RWPE2 (cell line): ENCODE measurements at regions not wholly inside any gene's neighbourhood (a gene's known extent, or its start where the extent isn't known, plus 50 kb on each side); places are given as distances from the start of the nearest gene placed in this dataset.
"Not testable (repeated sequence)": the region's sequence is repeated elsewhere in the genome, so short reads cannot be mapped to it uniquely, and the experiment has no call there.

ENCODE experiments used
- ATAC-seq: fragments of 200-7000 bp; cut with Tn5 transposase; 3 replicates; pipeline ENCODE4 v1.9.1; 2021; ENCODE audit warnings: low read depth
- DNase-seq: peaks from one replicate; pipeline ENCODE4 v3.0.0-alpha.2; 2020; ENCODE audit warnings: low spot score
- H3K27ac ChIP-seq: fragments of 450-650 bp; 2 replicates; pipeline ENCODE4 v1.5.1; 2017; ENCODE audit warnings: mild to moderate bottlenecking; ENCODE audit not compliant: poor library complexity, severe bottlenecking
- H3K27me3 ChIP-seq: fragments of 250-450 bp; sonication (Bioruptor Pico); 2 replicates; pipeline ENCODE4 v1.5.1; 2021; ENCODE audit warnings: mild to moderate bottlenecking, moderate library complexity; ENCODE audit not compliant: insufficient read depth, poor library complexity, severe bottlenecking
- H3K36me3 ChIP-seq: fragments of 250-450 bp; sonication (Bioruptor Pico); 2 replicates; pipeline ENCODE4 v1.5.1; 2020; ENCODE audit warnings: low read depth, mild to moderate bottlenecking, moderate library complexity
- H3K4me1 ChIP-seq: fragments of 250-450 bp; sonication (Bioruptor Pico); 2 replicates; pipeline ENCODE4 v1.5.1; 2021; ENCODE audit warnings: mild to moderate bottlenecking, moderate library complexity; ENCODE audit not compliant: insufficient read depth, poor library complexity, severe bottlenecking
- H3K4me3 ChIP-seq: fragments of 250-450 bp; sonication (Bioruptor Pico); 2 replicates; pipeline ENCODE4 v1.5.1; 2021; ENCODE audit warnings: mild to moderate bottlenecking, moderate library complexity; ENCODE audit not compliant: severe bottlenecking
- H3K9me3 ChIP-seq: fragments of 250-450 bp; sonication (Bioruptor Pico); 2 replicates; pipeline ENCODE4 v1.5.1; 2021; ENCODE audit warnings: mild to moderate bottlenecking, moderate library complexity; ENCODE audit not compliant: severe bottlenecking
- CTCF ChIP-seq: fragments of 450-650 bp; IDR thresholded peaks from one replicate; pipeline ENCODE4 v1.5.1; 2017; ENCODE audit warnings: mild to moderate bottlenecking, moderate library complexity; ENCODE audit not compliant: poor library complexity, severe bottlenecking

- DNase-seq: no peak
- peaks cover 4% of the 10 kb centered on the region for H3K27me3 ChIP-seq
- no peaks in the 10 kb centered on the region for H3K4me1 ChIP-seq
- no peak overlapping the region for H3K4me3 ChIP-seq
- TF ChIP-seq CTCF: no peak
- no peaks in the 10 kb centered on the region for H3K9me3 ChIP-seq
- no peak for ATAC-seq
- H3K36me3 ChIP-seq: no peaks in the 10 kb centered on the region
- no peak overlapping the region for H3K27ac ChIP-seq
Observed at GRCh38 chr4:77450006-77450405, 155.6 kb upstream of the CXCL13 start.

DNA sequence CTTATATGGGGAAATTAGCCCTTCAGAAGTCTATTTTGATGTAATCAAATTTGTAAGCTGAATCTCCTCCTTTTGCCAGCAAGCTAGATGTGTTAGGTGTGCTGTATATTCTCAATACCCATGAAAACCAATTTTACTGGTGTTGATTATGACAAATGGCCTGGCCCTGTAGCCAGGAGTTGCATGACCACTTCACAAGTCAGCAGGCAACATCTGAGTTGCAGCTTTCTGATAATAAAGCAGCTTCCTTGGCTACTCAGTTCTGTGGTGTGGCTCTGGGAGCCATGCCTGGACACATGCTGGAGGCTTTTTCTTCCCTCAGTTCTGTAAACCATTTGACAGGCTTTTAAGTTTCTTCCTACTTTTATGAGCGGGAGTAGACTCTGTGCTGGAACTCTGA, 154.1 kb upstream of the CXCL13 start:
- no peak for TF ChIP-seq CTCF
- Histone ChIP-seq H3K27me3 (peaks cover 4% of the 10 kb centered on the region), H3K36me3 (no peaks in the 10 kb centered on the region), H3K9me3 (no peaks in the 10 kb centered on the region), H3K27ac (no peak overlapping the region), H3K4me3 (no peak overlapping the region), H3K4me1 (no peaks in the 10 kb centered on the region)
- ATAC-seq (no peak), DNase-seq (no peak)

DNA sequence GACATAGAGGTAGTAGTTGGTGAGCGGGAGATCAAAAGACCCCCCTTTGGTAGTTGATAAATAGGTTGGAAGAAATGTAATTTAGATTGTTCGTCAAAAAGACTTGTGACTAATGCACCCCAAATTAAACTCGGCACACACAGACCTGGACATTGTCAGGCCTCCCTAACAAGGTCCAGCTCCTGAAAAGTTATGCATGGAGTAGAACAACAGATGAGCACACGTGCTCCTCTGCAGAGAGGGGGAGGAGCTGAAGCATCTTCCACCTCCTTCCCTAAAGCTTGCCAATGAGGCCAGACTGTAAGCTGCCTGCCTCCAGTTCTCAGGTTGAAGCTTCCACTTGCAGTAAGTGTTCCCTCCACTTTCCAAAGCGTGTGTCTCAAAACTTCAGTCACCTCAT, 153.5 kb upstream of the CXCL13 start:
- not testable (repeated sequence) for H3K27ac ChIP-seq, DNase-seq, H3K27me3 ChIP-seq, H3K4me3 ChIP-seq, ATAC-seq, H3K36me3 ChIP-seq, H3K9me3 ChIP-seq, H3K4me1 ChIP-seq

DNA sequence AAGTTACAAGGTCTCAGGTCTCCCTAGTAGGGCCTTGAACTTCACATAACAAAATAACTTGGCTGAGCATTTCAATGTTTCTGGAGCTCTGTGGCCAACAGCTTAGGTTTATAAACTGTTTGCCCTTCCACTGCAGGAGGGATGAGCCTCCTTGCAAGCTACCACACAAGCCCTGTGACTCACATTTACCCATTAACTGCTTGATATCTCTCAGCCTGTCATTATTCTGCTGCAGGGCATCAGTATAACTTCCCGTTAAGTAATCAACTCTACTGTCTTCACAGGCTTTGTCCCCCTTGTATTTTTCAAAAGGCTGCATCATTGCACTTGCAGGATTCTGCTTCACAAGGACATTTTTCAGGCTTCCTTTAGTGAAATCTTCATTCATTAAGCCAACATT, 151.7 kb upstream of the CXCL13 start:
- TF ChIP-seq CTCF: no peak
- H3K9me3 ChIP-seq: no peaks in the 10 kb centered on the region
- H3K4me1 ChIP-seq: no peaks in the 10 kb centered on the region
- H3K27ac ChIP-seq: no peak overlapping the region
- H3K4me3 ChIP-seq: no peak overlapping the region
- no peaks in the 10 kb centered on the region for H3K27me3 ChIP-seq
- no peaks in the 10 kb centered on the region for H3K36me3 ChIP-seq
- ATAC-seq: peak; percentile 46; the same call in 1 of the 3 replicates
- DNase-seq: no peak

DNA sequence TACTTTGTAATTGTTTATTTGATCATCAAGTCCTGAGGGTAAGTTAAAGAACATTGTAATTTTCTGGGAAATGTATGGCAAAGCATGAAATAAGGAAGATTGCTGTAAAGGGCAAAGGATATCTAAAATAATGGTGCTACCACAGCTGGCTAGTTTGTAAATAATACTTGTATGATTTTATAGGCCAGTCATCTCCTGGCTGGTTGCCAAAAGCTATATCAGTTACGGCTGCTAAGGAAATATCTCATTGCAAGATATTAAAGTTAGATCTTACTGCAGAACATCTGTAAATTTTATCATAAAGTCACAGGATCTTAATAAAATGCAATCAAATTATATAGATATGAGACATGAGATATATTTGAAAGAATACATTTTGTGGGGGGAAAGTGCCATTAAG, 150.8 kb upstream of the CXCL13 start:
- Histone ChIP-seq H3K9me3 (no peaks in the 10 kb centered on the region), H3K4me3 (no peak overlapping the region), H3K27ac (no peak overlapping the region), H3K27me3 (no peaks in the 10 kb centered on the region), H3K36me3 (no peaks in the 10 kb centered on the region), H3K4me1 (no peaks in the 10 kb centered on the region)
- DNase-seq: no peak
- TF ChIP-seq CTCF: no peak
- ATAC-seq: no peak

DNA sequence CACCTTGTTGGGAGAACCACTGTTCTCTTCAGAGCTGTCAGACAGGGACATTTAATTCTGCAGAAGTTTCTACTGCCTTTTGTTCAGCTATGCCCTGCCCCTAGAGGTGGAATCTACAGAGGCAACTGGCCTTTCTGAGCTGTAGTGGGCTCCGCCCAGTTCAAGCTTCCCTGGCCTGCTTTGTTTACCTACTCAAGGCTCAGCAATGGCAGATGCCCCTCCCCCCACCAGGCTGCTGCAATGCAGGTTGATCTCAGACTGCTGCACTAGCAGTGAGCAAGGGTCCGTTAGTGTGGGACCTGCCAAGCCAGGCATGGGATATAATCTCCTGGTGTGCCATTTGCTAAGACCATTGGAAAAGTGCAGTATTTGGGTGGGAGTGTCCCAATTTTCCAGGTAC, 141.5 kb upstream of the CXCL13 start:
- DNase-seq: not testable (repeated sequence)

More for the DNA sequence above, 141.5 kb upstream of the CXCL13 start:
- H3K27ac ChIP-seq, ATAC-seq, H3K36me3 ChIP-seq, H3K27me3 ChIP-seq, H3K4me3 ChIP-seq, H3K9me3 ChIP-seq, H3K4me1 ChIP-seq: not testable (repeated sequence)
